B cell (primary cell): ENCODE measurements at regions not wholly inside any gene's neighbourhood (a gene's known extent, or its start where the extent isn't known, plus 50 kb on each side); places are given as distances from the start of the nearest gene placed in this dataset.

Experiments
- ATAC-seq: fragments of 200-7000 bp; cut with Tn5 transposase; one replicate; pipeline ENCODE4 v1.10.0; 2021; ENCODE audit warnings: low read depth, mild to moderate bottlenecking, moderate number of reproducible peaks, moderate library complexity
- CTCF ChIA-PET: fragments of 350-600 bp; sonication (Branson Sonifier 250); formaldehyde crosslinking; loops from one replicate; lab custom pipeline; 2021; ENCODE audit warnings: antibody characterized with exemption, inconsistent platforms; lab: Charles Lee
- POLR2A ChIA-PET: fragments of 350-600 bp; sonication (Branson Sonifier 250); formaldehyde crosslinking; loops from one replicate; lab custom pipeline; 2021; ENCODE audit warnings: antibody characterized with exemption; lab: Charles Lee
- DNase-seq: peaks from one replicate; pipeline ENCODE4 v3.0.0; 2013
- H2AFZ ChIP-seq: 2 replicates; pipeline ENCODE4 v1.6.1; 2012; ENCODE audit warnings: mild to moderate bottlenecking, low read depth, low read length; ENCODE audit not compliant: insufficient read depth, poor library complexity, severe bottlenecking
- H3K27ac ChIP-seq, 2 donors: 1 replicate in 1 of 2; 2 replicates in 1 of 2; pipeline ENCODE4 v1.5.1; 2012 to 2013; ENCODE audit warnings: low read length in 2 of 2, mild to moderate bottlenecking in 2 of 2, moderate library complexity in 1 of 2
- H3K27me3 ChIP-seq, 4 experiments: fragments of 200-600 bp in 1 of 4; sonication (generic) in 1 of 4; replicated peaks in 1 of 4; 1 replicate in 2 of 4; 2 replicates in 2 of 4; pipeline versions ENCODE4 v1.6.1 to v1.7.0; 2013 to 2016; ENCODE audit warnings: low read length in 3 of 4, mild to moderate bottlenecking in 2 of 4, mixed read lengths in 1 of 4, moderate library complexity in 1 of 4; ENCODE audit not compliant: insufficient read depth in 4 of 4, control insufficient read depth in 3 of 4; ENCODE audit errors: control extremely low read depth in 1 of 4
- H3K36me3 ChIP-seq, 2 experiments: replicated peaks in 1 of 2; 1 replicate in 1 of 2; 2 replicates in 1 of 2; pipeline versions ENCODE4 v1.6.1 to v1.7.1; 2013; ENCODE audit warnings: low read length in 1 of 2; ENCODE audit not compliant: insufficient read depth in 2 of 2, control insufficient read depth in 1 of 2; ENCODE audit errors: control extremely low read depth in 1 of 2, extremely low read depth in 1 of 2
- H3K4me1 ChIP-seq, 2 donors: fragments of 200-600 bp in 1 of 2; sonication (generic) in 1 of 2; 1 replicate in 1 of 2; 2 replicates in 1 of 2; pipeline versions ENCODE4 v1.5.1 to v1.6.1; 2013 to 2017; ENCODE audit warnings: low read length in 2 of 2; ENCODE audit not compliant: control insufficient read depth in 2 of 2, insufficient read depth in 2 of 2
- H3K4me2 ChIP-seq: replicated peaks from 2 replicates; pipeline ENCODE3; 2012; ENCODE audit warnings: mild to moderate bottlenecking, low read depth, low read length; ENCODE audit not compliant: poor library complexity, severe bottlenecking
- H3K4me3 ChIP-seq, 5 experiments: fragments of 200-600 bp in 1 of 5; sonication (generic) in 1 of 5; 1 replicate in 3 of 5; 2 replicates in 2 of 5; pipeline versions ENCODE4 v1.5.1 to v1.7.0; 2011 to 2016; ENCODE audit warnings: low read length in 4 of 5, mild to moderate bottlenecking in 4 of 5, low read depth in 2 of 5, control low read depth in 1 of 5, moderate library complexity in 1 of 5; ENCODE audit not compliant: insufficient read depth in 1 of 5; ENCODE audit errors: control extremely low read depth in 1 of 5, extremely low read depth in 1 of 5
- H3K79me2 ChIP-seq: fragments of 200-600 bp; sonication (generic); one replicate; pipeline ENCODE4 v1.6.0; 2016; ENCODE audit warnings: low read length; ENCODE audit not compliant: control insufficient read depth, insufficient read depth
- H3K9ac ChIP-seq: fragments of 200-600 bp; sonication (generic); 2 replicates; pipeline ENCODE4 v1.6.1; 2017; ENCODE audit warnings: mild to moderate bottlenecking, low read length, moderate library complexity
- H3K9me3 ChIP-seq, 3 donors: one replicate each; pipeline versions ENCODE4 v1.6.1 to v1.7.1; 2013; ENCODE audit warnings: low read length in 2 of 3; ENCODE audit not compliant: control insufficient read depth in 2 of 3, insufficient read depth in 1 of 3; ENCODE audit errors: control extremely low read depth in 1 of 3
- H4K20me1 ChIP-seq: 2 replicates; pipeline ENCODE4 v1.6.0; 2012; ENCODE audit warnings: mild to moderate bottlenecking, low read length; ENCODE audit not compliant: insufficient read depth, control insufficient read depth, poor library complexity, severe bottlenecking
- H3K27ac Mint-ChIP-seq: one replicate; pipeline ENCODE4 v1.8.0; 2021; ENCODE audit warnings: mixed read lengths
- H3K27me3 Mint-ChIP-seq: one replicate; pipeline ENCODE4 v1.8.0; 2021; ENCODE audit warnings: mixed read lengths
- H3K4me1 Mint-ChIP-seq: one replicate; pipeline ENCODE4 v1.8.0; 2021; ENCODE audit warnings: mixed read lengths
- H3K4me3 Mint-ChIP-seq: one replicate; pipeline ENCODE4 v1.8.0; 2021; ENCODE audit warnings: mixed read lengths
- H3K9me3 Mint-ChIP-seq: one replicate; pipeline ENCODE4 v1.8.0; 2022; ENCODE audit warnings: mixed read lengths; ENCODE audit not compliant: insufficient read depth
- CTCF ChIP-seq: fragments of 200-600 bp; IDR thresholded peaks from one replicate; pipeline ENCODE4 v1.8.0; 2022; ENCODE audit warnings: antibody characterized with exemption, mild to moderate bottlenecking
- EZH2 ChIP-seq: IDR thresholded peaks from 2 replicates; pipeline ENCODE4 v1.6.1; 2012; ENCODE audit warnings: borderline replicate concordance, low read depth, mild to moderate bottlenecking, moderate library complexity, low read length; ENCODE audit not compliant: insufficient read depth, poor library complexity, severe bottlenecking
- WGBS: methylation state at CpG from one replicate; pipeline ENCODE4 v1.1.5; 2013; ENCODE audit warnings: missing lambda C conversion rate; ENCODE audit not compliant: insufficient coverage; 5-methylcytosine and 5-hydroxymethylcytosine counted together
- intact Hi-C: fragments of 100-400 bp; cut with micrococcal nuclease; formaldehyde crosslinking; loops from one replicate; pipeline ENCODE4 v1.10.0; 2022

GRCh38 chr4:27088491-27088890 lies 227.8 kb downstream of the STIM2 start:
- Mint-ChIP-seq H3K4me3 (no peak overlapping the region), H3K9me3 (no peaks in the 10 kb centered on the region), H3K27ac (no peak overlapping the region), H3K27me3 (peaks cover 65% of the 10 kb centered on the region), H3K4me1 (peaks cover 9% of the 10 kb centered on the region)
- Histone ChIP-seq H3K36me3 (no peaks in the 10 kb centered on the region), H3K9me3 (peaks cover 0 to 4% (median 0%) of the 10 kb centered on the region in 3 donors), H3K4me2 (no peak overlapping the region), H2AFZ (no peak overlapping the region), H4K20me1 (no peaks in the 10 kb centered on the region), H3K9ac (no peak overlapping the region), H3K4me3 (no peak overlapping the region), H3K27ac (no peak overlapping the region), H3K27me3 (peaks cover 0 to 40% (median 22%) of the 10 kb centered on the region in 4 experiments), H3K4me1 (peaks cover 10 to 11% of the 10 kb centered on the region in 2 donors), H3K79me2 (no peaks in the 10 kb centered on the region)
- ChIA-PET POLR2A (no interaction called here), CTCF (interaction anchor here (0.6 kb wide), 1 partner anchor 86 kb away, joined by 3 read pairs; no protein-coding TSS in a partner anchor)
- no peak for DNase-seq
- TF ChIP-seq CTCF (no peak), EZH2 (no peak)
- intact Hi-C loops: no loop called here
- WGBS: 0% methylated on average over 2 of the region's 5 CpGs
- no peak for ATAC-seq

- WGBS: 93% methylated on average over 4 of the region's 5 CpGs
- Mint-ChIP-seq H3K27ac (no peak overlapping the region), H3K27me3 (peaks cover 58% of the 10 kb centered on the region), H3K4me1 (peaks cover 9% of the 10 kb centered on the region), H3K9me3 (no peaks in the 10 kb centered on the region), H3K4me3 (no peak overlapping the region)
- Histone ChIP-seq H3K9me3 (peaks cover 0 to 4% (median 0%) of the 10 kb centered on the region in 3 donors), H4K20me1 (no peaks in the 10 kb centered on the region), H3K4me3 (no peak overlapping the region), H3K27me3 (peaks cover 0 to 34% (median 21%) of the 10 kb centered on the region in 4 experiments), H3K9ac (no peak overlapping the region), H3K27ac (no peak overlapping the region), H3K4me2 (no peak overlapping the region), H2AFZ (no peak overlapping the region), H3K4me1 (peaks cover 10 to 11% of the 10 kb centered on the region in 2 donors), H3K36me3 (no peaks in the 10 kb centered on the region), H3K79me2 (no peaks in the 10 kb centered on the region)
- CTCF ChIA-PET: interaction anchor here (0.6 kb wide), 1 partner anchor 86 kb away, joined by 3 read pairs; no protein-coding TSS in a partner anchor
- POLR2A ChIA-PET: no interaction called here
- no peak for TF ChIP-seq EZH2
- no peak for TF ChIP-seq CTCF
- no peak for ATAC-seq
- intact Hi-C loops: no loop called here
- DNase-seq: no peak
Measured at GRCh38 chr4:27089186-27089585, 228.5 kb downstream of the STIM2 start.
